ENCODE measurements at regions not wholly inside any gene's neighbourhood (a gene's known extent, or its start where the extent isn't known, plus 50 kb on each side); places are given as distances from the start of the nearest gene placed in this dataset.
"Not testable (repeated sequence)": the region's sequence is repeated elsewhere in the genome, so short reads cannot be mapped to it uniquely, and the experiment has no call there.

GRCh38 chr15:84154787-84155186, 80.8 kb upstream of the GOLGA6L4 start:
- TF ChIP-seq CTCF (IDR thresholded peaks at IDR 0.05); POLR2A (IDR thresholded peaks at IDR 0.05; ENCODE audit: low read depth); POLR2AphosphoS5 (IDR thresholded peaks at IDR 0.05); EP300 (IDR thresholded peaks at IDR 0.05): not testable (repeated sequence)
